DOHH2 (cell line): ENCODE measurements at regions not wholly inside any gene's neighbourhood (a gene's known extent, or its start where the extent isn't known, plus 50 kb on each side); places are given as distances from the start of the nearest gene placed in this dataset.
"Not testable (repeated sequence)": the region's sequence is repeated elsewhere in the genome, so short reads cannot be mapped to it uniquely, and the experiment has no call there.

Source experiments
- H3F3A ChIP-seq: fragments of 200-600 bp; sonication (generic), shearing (Covaris generic); 2 replicates; pipeline ENCODE4 v1.6.0; 2016; ENCODE audit warnings: antibody characterized with exemption, mild to moderate bottlenecking; ENCODE audit not compliant: control insufficient read depth, insufficient read depth
- H3K27ac ChIP-seq: fragments of 200-600 bp; sonication (generic); 2 replicates; pipeline ENCODE4 v1.5.1; 2014; ENCODE audit warnings: low read depth, mild to moderate bottlenecking, low read length, moderate library complexity
- H3K27me3 ChIP-seq: fragments of 200-600 bp; sonication (generic); 2 replicates; pipeline ENCODE4 v1.6.1; 2014; ENCODE audit warnings: mild to moderate bottlenecking, low read length, mixed read lengths; ENCODE audit not compliant: control insufficient read depth
- H3K36me3 ChIP-seq: fragments of 200-600 bp; sonication (generic); 2 replicates; pipeline ENCODE4 v1.6.1; 2014; ENCODE audit warnings: mild to moderate bottlenecking, low read length, moderate library complexity, mixed read lengths; ENCODE audit not compliant: control insufficient read depth
- H3K4me1 ChIP-seq: fragments of 200-600 bp; sonication (generic); 2 replicates; pipeline ENCODE4 v1.6.1; 2014; ENCODE audit warnings: mild to moderate bottlenecking, low read length, mixed read lengths; ENCODE audit not compliant: control insufficient read depth
- H3K4me2 ChIP-seq: fragments of 200-600 bp; sonication (generic); 2 replicates; pipeline ENCODE4 v1.6.0; 2014; ENCODE audit warnings: mild to moderate bottlenecking, low read length, moderate library complexity
- H3K4me3 ChIP-seq: fragments of 200-600 bp; sonication (generic); 2 replicates; pipeline ENCODE4 v1.5.1; 2014; ENCODE audit warnings: mild to moderate bottlenecking, low read length, mixed read lengths
- H3K79me2 ChIP-seq: fragments of 200-600 bp; sonication (generic); 2 replicates; pipeline ENCODE4 v1.6.1; 2014; ENCODE audit warnings: mild to moderate bottlenecking, low read length, mixed read lengths; ENCODE audit not compliant: control insufficient read depth
- H3K9me2 ChIP-seq: fragments of 200-600 bp; sonication (generic); replicated peaks from 2 replicates; pipeline ENCODE4 v1.6.1; 2014; ENCODE audit warnings: mild to moderate bottlenecking, low read length, mixed read lengths; ENCODE audit not compliant: control insufficient read depth
- H3K9me3 ChIP-seq: fragments of 200-600 bp; sonication (generic); 2 replicates; pipeline ENCODE4 v1.6.1; 2014; ENCODE audit warnings: antibody characterized with exemption, low read length, mixed read lengths; ENCODE audit not compliant: control insufficient read depth, insufficient read depth
- H4K20me1 ChIP-seq: fragments of 200-600 bp; sonication (generic); 2 replicates; pipeline ENCODE4 v1.6.0; 2014; ENCODE audit warnings: low read depth, mild to moderate bottlenecking, antibody characterized with exemption, low read length, moderate library complexity; ENCODE audit not compliant: control insufficient read depth, insufficient read depth
- CTCF ChIP-seq: fragments of 200-600 bp; sonication (generic); IDR thresholded peaks from one replicate; pipeline ENCODE4 v1.5.1; 2014; ENCODE audit warnings: antibody characterized with exemption, mild to moderate bottlenecking, low read depth, low read length; ENCODE audit not compliant: poor library complexity, severe bottlenecking
- EZH2phosphoT487 ChIP-seq: fragments of 200-600 bp; sonication (generic); IDR thresholded peaks from 2 replicates; pipeline ENCODE4 v1.6.1; 2017; ENCODE audit warnings: borderline replicate concordance, mild to moderate bottlenecking, antibody characterized with exemption, low read length, moderate library complexity, mixed read lengths

GRCh38 chr21:19489930-19490329, 1086.3 kb upstream of the TMPRSS15 start:
- no peaks in the 10 kb centered on the region for H3K9me2 ChIP-seq
- no peaks in the 10 kb centered on the region for H3K79me2 ChIP-seq
- H3K4me1 ChIP-seq, result no peaks in the 10 kb centered on the region
- H3K4me2 ChIP-seq, result no peak overlapping the region
- H3F3A ChIP-seq, result no peaks in the 10 kb centered on the region
- H3K4me3 ChIP-seq, result no peak overlapping the region
- no peak for TF ChIP-seq CTCF
- TF ChIP-seq EZH2phosphoT487, result no peak
- H3K36me3 ChIP-seq, result no peaks in the 10 kb centered on the region
- no peaks in the 10 kb centered on the region; the same call in 1 of the 2 replicates for H3K9me3 ChIP-seq
- H4K20me1 ChIP-seq, result no peaks in the 10 kb centered on the region
- H3K27ac ChIP-seq, result no peak overlapping the region
- no peaks in the 10 kb centered on the region for H3K27me3 ChIP-seq

GRCh38 chr21:19490481-19490880, 1086.9 kb upstream of the TMPRSS15 start:
- no peaks in the 10 kb centered on the region; the same call in 1 of the 2 replicates for H3K9me3 ChIP-seq
- no peaks in the 10 kb centered on the region for H3K9me2 ChIP-seq
- no peak overlapping the region for H3K4me3 ChIP-seq
- H3K4me1 ChIP-seq, result no peaks in the 10 kb centered on the region
- no peaks in the 10 kb centered on the region for H4K20me1 ChIP-seq
- no peaks in the 10 kb centered on the region for H3K36me3 ChIP-seq
- H3K27me3 ChIP-seq, result no peaks in the 10 kb centered on the region
- H3K79me2 ChIP-seq, result no peaks in the 10 kb centered on the region
- H3K4me2 ChIP-seq, result no peak overlapping the region
- no peak for TF ChIP-seq CTCF
- no peak for TF ChIP-seq EZH2phosphoT487
- no peak overlapping the region for H3K27ac ChIP-seq
- H3F3A ChIP-seq, result no peaks in the 10 kb centered on the region

GRCh38 chr21:19493437-19494241, 1090.1 kb upstream of the TMPRSS15 start:
- H3K4me1 ChIP-seq, H4K20me1 ChIP-seq, H3K9me2 ChIP-seq, H3K27me3 ChIP-seq, H3F3A ChIP-seq, H3K79me2 ChIP-seq, H3K36me3 ChIP-seq, H3K4me2 ChIP-seq, H3K4me3 ChIP-seq, H3K9me3 ChIP-seq, H3K27ac ChIP-seq: not testable (repeated sequence)

GRCh38 chr21:19501115-19501514, 1097.5 kb upstream of the TMPRSS15 start:
- H3K27me3 ChIP-seq, result no peaks in the 10 kb centered on the region
- no peak overlapping the region for H3K4me2 ChIP-seq
- no peak overlapping the region for H3K27ac ChIP-seq
- H3K4me1 ChIP-seq, result no peaks in the 10 kb centered on the region
- H3K4me3 ChIP-seq, result no peak overlapping the region
- no peaks in the 10 kb centered on the region for H3K36me3 ChIP-seq
- H3K79me2 ChIP-seq, result no peaks in the 10 kb centered on the region
- no peaks in the 10 kb centered on the region for H4K20me1 ChIP-seq
- H3K9me2 ChIP-seq, result no peaks in the 10 kb centered on the region
- H3K9me3 ChIP-seq, result no peaks in the 10 kb centered on the region
- no peak for TF ChIP-seq EZH2phosphoT487
- no peak for TF ChIP-seq CTCF
- no peaks in the 10 kb centered on the region for H3F3A ChIP-seq
